Neutrophil (primary cell): ENCODE measurements at regions not wholly inside any gene's neighbourhood (a gene's known extent, or its start where the extent isn't known, plus 50 kb on each side); places are given as distances from the start of the nearest gene placed in this dataset.

Experiments
- H3K27ac ChIP-seq: fragments of 200-600 bp; sonication (generic); 2 replicates; pipeline ENCODE4 v1.5.1; 2016; ENCODE audit warnings: mild to moderate bottlenecking, moderate library complexity
- H3K27me3 ChIP-seq: fragments of 200-600 bp; sonication (generic); 2 replicates; pipeline ENCODE4 v1.6.0; 2016; ENCODE audit warnings: mild to moderate bottlenecking
- H3K36me3 ChIP-seq: fragments of 200-600 bp; sonication (generic); 2 replicates; pipeline ENCODE4 v1.5.1; 2017
- H3K4me1 ChIP-seq, 2 experiments: fragments of 200-600 bp in 1 of 2; sonication (generic) in 1 of 2; 1 replicate in 1 of 2; 2 replicates in 1 of 2; pipeline versions ENCODE4 v1.5.1 to v1.6.1; 2013 to 2016; ENCODE audit warnings: low read depth in 1 of 2, low read length in 1 of 2, mild to moderate bottlenecking in 1 of 2, moderate library complexity in 1 of 2; ENCODE audit not compliant: control insufficient read depth in 1 of 2, insufficient read depth in 1 of 2
- H3K4me3 ChIP-seq, 2 experiments: fragments of 200-600 bp in 1 of 2; sonication (generic) in 1 of 2; 1 replicate in 1 of 2; 2 replicates in 1 of 2; pipeline ENCODE4 v1.5.1; 2013 to 2016; ENCODE audit warnings: low read depth in 1 of 2, low read length in 1 of 2, mild to moderate bottlenecking in 1 of 2, moderate library complexity in 1 of 2
- H3K9me3 ChIP-seq: fragments of 200-600 bp; sonication (generic); 2 replicates; pipeline ENCODE4 v1.5.1; 2016
- CTCF ChIP-seq: fragments of 200-600 bp; sonication (generic); IDR thresholded peaks from 2 replicates; pipeline ENCODE4 v1.5.1; 2016; ENCODE audit warnings: antibody characterized with exemption

DNA sequence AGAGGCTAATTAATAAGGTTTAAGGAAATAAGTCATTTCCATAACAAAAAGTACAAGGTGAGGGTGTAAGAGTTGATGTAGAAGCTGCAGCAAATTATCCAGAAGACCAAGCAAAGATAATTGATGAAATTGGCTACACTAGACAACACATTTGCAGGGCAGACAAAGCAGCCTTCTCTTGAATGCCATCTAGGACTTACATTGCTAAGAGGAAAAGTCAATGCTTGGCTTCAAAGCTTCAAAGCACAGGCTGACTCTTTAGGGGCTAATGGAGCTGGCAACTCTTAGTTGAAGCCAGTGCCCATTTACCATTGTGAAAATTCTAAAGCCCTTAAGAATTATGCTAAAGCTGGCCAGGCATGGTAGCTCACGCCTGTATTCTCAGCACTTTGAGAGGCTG is 728.6 kb upstream of the KLHL29 start:
- no peak for TF ChIP-seq CTCF

DNA sequence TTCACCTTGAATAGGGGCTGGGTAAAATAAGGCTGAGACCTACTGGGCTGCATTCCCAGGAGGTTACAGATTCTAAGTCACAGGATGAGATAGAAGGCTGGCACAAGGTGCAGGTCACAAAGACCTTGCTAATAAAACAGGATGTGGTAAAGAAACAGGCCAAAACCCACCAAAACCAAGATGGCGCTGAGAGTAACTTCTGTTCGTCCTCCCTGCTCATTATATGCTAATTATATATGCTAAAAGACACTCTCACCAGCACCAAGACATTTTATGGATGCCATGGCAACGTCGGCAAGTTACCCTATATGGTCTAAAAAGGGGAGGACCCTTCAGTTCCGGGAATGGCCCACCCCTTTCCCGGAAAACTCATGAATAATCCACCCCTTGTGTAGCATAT is 711.5 kb upstream of the KLHL29 start:
- Histone ChIP-seq H3K4me1 (no peaks in the 10 kb centered on the region), H3K4me3 (no peak overlapping the region), H3K27me3 (no peaks in the 10 kb centered on the region), H3K36me3 (no peaks in the 10 kb centered on the region), H3K9me3 (no peaks in the 10 kb centered on the region), H3K27ac (no peak overlapping the region)
- no peak for TF ChIP-seq CTCF

More for the DNA sequence above, 728.6 kb upstream of the KLHL29 start:
- no peak overlapping the region for H3K27ac ChIP-seq
- H3K4me3 ChIP-seq = no peak overlapping the region
- no peaks in the 10 kb centered on the region for H3K27me3 ChIP-seq
- H3K36me3 ChIP-seq = no peaks in the 10 kb centered on the region
- no peaks in the 10 kb centered on the region for H3K4me1 ChIP-seq
- H3K9me3 ChIP-seq = no peaks in the 10 kb centered on the region

DNA sequence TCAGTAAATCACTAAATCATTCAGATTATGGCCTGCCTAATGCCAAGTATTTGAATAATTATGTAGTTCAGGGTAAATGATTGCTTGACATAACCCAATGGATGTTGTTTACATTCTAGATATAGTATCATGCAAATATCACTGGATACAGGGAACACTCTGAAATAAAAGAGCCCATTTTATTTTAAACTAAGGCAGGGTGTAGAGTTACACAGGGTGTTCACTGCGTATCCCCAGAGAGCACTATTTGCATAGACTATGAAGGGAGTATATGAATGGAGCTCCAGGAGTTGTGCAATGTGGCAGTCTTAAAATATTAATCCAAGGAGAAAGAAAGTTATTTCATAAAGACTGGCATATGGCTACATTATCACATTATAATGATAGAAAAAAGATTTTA is 701.1 kb upstream of the KLHL29 start:
- Histone ChIP-seq H3K36me3 (no peaks in the 10 kb centered on the region), H3K27ac (no peak overlapping the region), H3K27me3 (no peaks in the 10 kb centered on the region), H3K9me3 (no peaks in the 10 kb centered on the region), H3K4me3 (no peak overlapping the region), H3K4me1 (no peaks in the 10 kb centered on the region)
- no peak for TF ChIP-seq CTCF

- Histone ChIP-seq H3K4me3 (no peak overlapping the region), H3K36me3 (no peaks in the 10 kb centered on the region), H3K27me3 (no peaks in the 10 kb centered on the region), H3K4me1 (no peaks in the 10 kb centered on the region), H3K9me3 (no peaks in the 10 kb centered on the region), H3K27ac (no peak overlapping the region)
- TF ChIP-seq CTCF = no peak
These were observed 694.9 kb upstream of the KLHL29 start for GRCh38 chr2:22690096-22690495.

- no peak for TF ChIP-seq CTCF
- no peaks in the 10 kb centered on the region for H3K9me3 ChIP-seq
- H3K36me3 ChIP-seq = no peaks in the 10 kb centered on the region
- no peak overlapping the region for H3K27ac ChIP-seq
- H3K4me1 ChIP-seq = no peaks in the 10 kb centered on the region
- no peak overlapping the region for H3K4me3 ChIP-seq
- H3K27me3 ChIP-seq = no peaks in the 10 kb centered on the region
These were observed 693.3 kb upstream of the KLHL29 start for GRCh38 chr2:22691666-22692065.

- H3K9me3 ChIP-seq = no peaks in the 10 kb centered on the region
- no peaks in the 10 kb centered on the region for H3K4me1 ChIP-seq
- H3K27me3 ChIP-seq = no peaks in the 10 kb centered on the region
- TF ChIP-seq CTCF = no peak
- no peaks in the 10 kb centered on the region for H3K36me3 ChIP-seq
- H3K27ac ChIP-seq = no peak overlapping the region
- no peak overlapping the region for H3K4me3 ChIP-seq
These were observed 692.2 kb upstream of the KLHL29 start for GRCh38 chr2:22692746-22693145.
